T-helper 2 cell treated with Interferon-gamma antibody and Interleukin-4, amounts not matched to agents 5 μg/mL and 100 μg/mL, for 36 hours (primary cell): ENCODE measurements at regions not wholly inside any gene's neighbourhood (a gene's known extent, or its start where the extent isn't known, plus 50 kb on each side); places are given as distances from the start of the nearest gene placed in this dataset.

Source experiments
- DNase-seq: peaks from one replicate; pipeline ENCODE4 v3.0.0; 2021; ENCODE audit warnings: low spot score
- H3K27ac Mint-ChIP-seq: one replicate; pipeline ENCODE4 v1.8.0; 2021; ENCODE audit warnings: mild to moderate bottlenecking, mixed read lengths
- H3K27me3 Mint-ChIP-seq: one replicate; pipeline ENCODE4 v1.8.0; 2021; ENCODE audit warnings: low read depth, mixed read lengths
- H3K36me3 Mint-ChIP-seq: one replicate; pipeline ENCODE4 v1.8.0; 2021; ENCODE audit warnings: low read depth, mixed read lengths
- H3K4me1 Mint-ChIP-seq: one replicate; pipeline ENCODE4 v1.8.0; 2021; ENCODE audit warnings: low read depth, mixed read lengths
- H3K4me3 Mint-ChIP-seq: one replicate; pipeline ENCODE4 v1.8.0; 2022; ENCODE audit warnings: mild to moderate bottlenecking, moderate library complexity, mixed read lengths
- H3K9me3 Mint-ChIP-seq: one replicate; pipeline ENCODE4 v1.8.0; 2021; ENCODE audit warnings: mixed read lengths

DNA sequence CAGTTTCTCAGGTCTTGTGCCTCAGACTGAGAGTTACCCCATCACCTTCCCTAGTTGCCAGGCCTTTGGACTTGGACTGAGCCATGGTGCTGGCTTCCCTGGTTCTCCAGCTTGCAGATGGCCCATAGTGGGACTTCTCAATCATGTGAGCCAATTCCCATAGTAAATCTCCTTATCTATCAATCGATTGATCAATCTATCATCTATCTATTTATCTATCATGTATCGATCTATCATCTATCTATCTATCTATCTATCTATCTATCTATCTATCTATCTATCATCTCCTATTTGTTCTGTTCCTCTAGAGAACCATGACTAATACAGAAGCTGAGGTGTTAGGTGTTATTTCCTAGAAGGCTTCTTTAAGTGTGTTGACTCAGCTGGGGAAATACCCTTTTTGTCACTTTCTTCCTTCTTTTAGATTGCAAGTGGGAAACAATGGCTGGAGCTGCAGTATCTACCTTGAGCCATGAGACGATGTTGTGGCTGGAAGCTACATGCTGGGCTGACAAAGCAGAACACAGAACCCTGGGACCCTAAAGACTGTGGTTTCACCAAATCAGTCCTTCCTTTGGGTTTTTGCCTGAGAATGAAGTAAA is 234.7 kb upstream of the GLI3 start:
- H3K27me3 Mint-ChIP-seq = no peaks in the 10 kb centered on the region
- H3K27ac Mint-ChIP-seq = no peak overlapping the region
- H3K36me3 Mint-ChIP-seq = no peaks in the 10 kb centered on the region
- no peaks in the 10 kb centered on the region for H3K4me1 Mint-ChIP-seq
- no peak overlapping the region for H3K4me3 Mint-ChIP-seq
- H3K9me3 Mint-ChIP-seq = peaks cover 3% of the 10 kb centered on the region
- no peak for DNase-seq

DNA sequence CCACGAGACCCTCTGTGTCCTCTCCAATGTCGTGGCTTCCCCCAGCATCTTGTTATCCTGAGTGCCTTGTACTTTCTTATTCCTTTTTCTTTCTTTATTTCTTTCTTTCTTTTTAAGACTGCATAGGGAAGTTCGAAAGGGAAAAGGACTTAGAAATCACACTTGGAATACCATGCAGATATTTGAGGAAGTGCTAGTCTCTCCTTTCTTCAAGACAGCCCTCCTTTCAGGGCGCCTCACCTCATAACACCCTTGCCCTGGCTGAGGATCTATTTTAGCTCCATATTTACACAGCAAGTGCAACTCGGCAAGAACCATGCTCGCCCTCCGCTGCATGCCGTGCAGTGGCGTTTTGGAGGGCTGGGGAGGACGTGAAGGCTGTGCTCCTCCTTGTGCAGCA is 232.3 kb upstream of the GLI3 start:
- H3K4me1 Mint-ChIP-seq = no peaks in the 10 kb centered on the region
- H3K27me3 Mint-ChIP-seq = no peaks in the 10 kb centered on the region
- H3K9me3 Mint-ChIP-seq = no peaks in the 10 kb centered on the region
- no peak for DNase-seq
- no peak overlapping the region for H3K4me3 Mint-ChIP-seq
- H3K36me3 Mint-ChIP-seq = no peaks in the 10 kb centered on the region
- no peak overlapping the region for H3K27ac Mint-ChIP-seq

DNA sequence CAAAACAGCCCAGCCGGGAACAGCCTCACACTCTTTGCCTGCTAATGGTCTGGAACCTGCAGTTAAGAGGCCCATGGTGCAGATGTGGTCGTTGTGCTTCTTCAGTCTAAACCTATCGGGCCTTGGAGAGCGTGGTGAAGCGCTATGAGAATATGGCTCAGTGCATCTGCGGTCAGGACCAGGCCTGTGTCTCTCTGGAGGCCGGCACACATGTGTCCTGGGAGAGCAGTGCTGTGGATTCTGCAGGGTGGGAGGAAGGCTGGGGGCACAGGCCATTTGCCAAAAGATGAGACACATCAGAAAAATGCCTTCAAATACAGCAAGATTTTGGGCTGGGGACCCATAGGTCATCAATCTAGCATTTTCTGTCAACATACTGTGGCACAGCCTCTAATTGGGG is 231.5 kb upstream of the GLI3 start:
- no peak for DNase-seq
- no peak overlapping the region for H3K27ac Mint-ChIP-seq
- no peaks in the 10 kb centered on the region for H3K27me3 Mint-ChIP-seq
- H3K36me3 Mint-ChIP-seq = no peaks in the 10 kb centered on the region
- H3K4me1 Mint-ChIP-seq = no peaks in the 10 kb centered on the region
- no peak overlapping the region for H3K4me3 Mint-ChIP-seq
- no peaks in the 10 kb centered on the region for H3K9me3 Mint-ChIP-seq

DNA sequence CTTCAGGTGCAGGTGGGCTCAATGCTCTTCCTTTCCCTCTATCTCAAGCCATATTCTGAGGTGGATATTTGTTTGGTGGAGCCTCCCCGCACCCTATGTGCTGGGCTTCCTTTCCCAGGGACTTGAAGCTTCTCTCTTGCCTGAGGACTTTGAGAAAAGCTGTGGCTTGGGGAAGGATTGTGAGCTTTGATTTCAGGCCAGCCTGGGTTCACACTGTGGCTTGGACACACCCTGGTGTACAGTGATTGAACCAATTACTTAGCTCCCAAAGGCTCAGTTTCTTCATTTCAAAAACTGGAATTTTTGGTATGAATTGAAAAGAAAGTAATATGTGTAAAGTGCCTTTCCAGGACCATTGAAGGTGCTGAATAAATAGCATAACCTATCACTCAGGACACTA is 224.5 kb upstream of the GLI3 start:
- Mint-ChIP-seq H3K36me3 (no peaks in the 10 kb centered on the region), H3K27ac (no peak overlapping the region), H3K4me1 (no peaks in the 10 kb centered on the region), H3K4me3 (no peak overlapping the region), H3K27me3 (no peaks in the 10 kb centered on the region), H3K9me3 (no peaks in the 10 kb centered on the region)
- no peak for DNase-seq

DNA sequence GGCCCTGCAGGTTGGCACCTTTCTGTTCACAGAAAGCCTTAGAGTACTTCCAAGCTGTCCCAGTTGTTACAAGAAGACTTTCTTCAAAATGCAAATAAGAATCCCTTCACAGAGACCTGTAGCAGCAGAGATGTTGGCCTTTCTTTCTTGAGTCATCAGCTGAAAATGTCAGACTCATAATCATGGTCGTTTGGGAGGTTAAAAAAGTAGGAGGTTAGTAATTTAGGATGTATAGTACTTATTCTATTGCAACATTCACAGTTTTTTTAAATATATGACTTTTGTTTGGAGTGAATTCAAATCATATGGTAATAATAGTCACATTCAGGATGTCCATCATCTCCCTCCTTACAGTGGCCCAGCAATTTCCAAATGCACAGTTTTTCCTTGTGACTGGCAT is 223.9 kb upstream of the GLI3 start:
- no peak for DNase-seq

DNA sequence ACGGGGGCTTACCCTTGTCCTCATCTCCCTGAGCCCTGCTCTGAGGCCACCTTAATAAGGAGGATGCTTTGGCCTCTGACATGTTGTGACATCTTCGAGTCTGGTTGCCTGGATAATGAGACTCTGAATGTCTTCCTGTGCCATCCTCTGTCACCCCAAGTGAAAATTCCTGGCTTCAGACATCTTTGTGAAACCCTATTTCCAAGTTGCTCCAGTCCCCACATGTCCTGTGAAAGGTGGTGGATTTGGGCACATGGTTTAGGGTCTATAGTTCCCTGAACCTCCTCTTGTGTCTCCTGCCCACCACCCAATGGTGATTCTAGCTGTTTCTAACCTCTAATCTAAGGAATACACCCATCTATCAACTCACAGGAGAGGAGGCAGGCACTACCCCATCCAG is 223.1 kb upstream of the GLI3 start:
- no peaks in the 10 kb centered on the region for H3K27me3 Mint-ChIP-seq
- H3K9me3 Mint-ChIP-seq = no peaks in the 10 kb centered on the region
- H3K36me3 Mint-ChIP-seq = no peaks in the 10 kb centered on the region
- H3K27ac Mint-ChIP-seq = no peak overlapping the region
- no peaks in the 10 kb centered on the region for H3K4me1 Mint-ChIP-seq
- DNase-seq = no peak
- H3K4me3 Mint-ChIP-seq = no peak overlapping the region

More for the DNA sequence above, 223.9 kb upstream of the GLI3 start:
- Mint-ChIP-seq H3K27ac (no peak overlapping the region), H3K4me3 (no peak overlapping the region), H3K9me3 (no peaks in the 10 kb centered on the region), H3K27me3 (no peaks in the 10 kb centered on the region), H3K36me3 (no peaks in the 10 kb centered on the region), H3K4me1 (no peaks in the 10 kb centered on the region)

DNA sequence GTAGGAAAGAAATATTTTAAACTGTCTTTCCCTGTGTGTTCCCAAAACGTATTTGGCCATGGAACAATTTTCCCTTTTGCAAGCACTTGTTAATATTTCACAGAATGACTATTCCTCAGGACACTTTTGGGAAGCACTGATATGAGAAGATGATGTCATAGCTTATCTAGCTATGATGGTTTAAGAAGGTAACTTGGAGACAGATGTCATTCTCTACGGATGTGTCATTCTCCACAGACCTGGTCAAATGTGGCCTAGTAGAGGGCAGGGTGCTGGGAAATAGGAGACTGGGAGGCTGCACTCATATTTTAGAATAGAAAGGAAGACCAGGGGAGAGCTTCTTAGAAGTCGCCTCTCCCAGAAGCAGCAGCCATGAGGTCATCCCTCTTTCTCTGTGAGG is 220.7 kb upstream of the GLI3 start:
- H3K36me3 Mint-ChIP-seq = no peaks in the 10 kb centered on the region
- no peaks in the 10 kb centered on the region for H3K9me3 Mint-ChIP-seq
- DNase-seq = no peak
- no peaks in the 10 kb centered on the region for H3K27me3 Mint-ChIP-seq
- no peak overlapping the region for H3K27ac Mint-ChIP-seq
- H3K4me3 Mint-ChIP-seq = no peak overlapping the region
- no peaks in the 10 kb centered on the region for H3K4me1 Mint-ChIP-seq

DNA sequence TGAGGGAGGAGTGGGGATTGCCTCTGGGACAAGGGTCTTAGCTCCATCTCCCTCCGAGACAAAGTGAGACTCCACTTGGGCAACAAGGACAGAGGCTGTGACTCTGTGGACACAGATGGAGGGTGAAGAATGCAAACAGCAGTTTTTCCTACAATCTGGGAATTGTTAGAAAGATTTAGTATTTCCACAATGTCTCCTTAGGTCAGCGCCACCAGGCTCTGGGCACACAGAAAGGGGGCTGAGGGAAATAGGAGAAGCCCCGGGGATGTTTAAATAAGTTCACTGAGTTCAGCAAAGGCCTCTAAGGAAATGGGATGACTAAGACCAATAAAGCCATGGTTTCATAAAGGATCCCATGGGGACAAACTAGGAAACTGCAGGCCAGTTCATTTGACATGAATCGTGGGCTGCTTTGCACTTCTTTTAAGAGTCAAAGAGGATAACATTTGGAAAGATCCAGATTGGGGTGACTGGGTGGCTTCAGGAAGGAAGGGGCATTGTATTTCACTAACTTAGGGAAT is 219.8 kb upstream of the GLI3 start:
- no peak for DNase-seq
- H3K36me3 Mint-ChIP-seq = no peaks in the 10 kb centered on the region
- no peaks in the 10 kb centered on the region for H3K9me3 Mint-ChIP-seq
- no peaks in the 10 kb centered on the region for H3K4me1 Mint-ChIP-seq
- H3K4me3 Mint-ChIP-seq = no peak overlapping the region
- H3K27me3 Mint-ChIP-seq = no peaks in the 10 kb centered on the region
- H3K27ac Mint-ChIP-seq = no peak overlapping the region

DNA sequence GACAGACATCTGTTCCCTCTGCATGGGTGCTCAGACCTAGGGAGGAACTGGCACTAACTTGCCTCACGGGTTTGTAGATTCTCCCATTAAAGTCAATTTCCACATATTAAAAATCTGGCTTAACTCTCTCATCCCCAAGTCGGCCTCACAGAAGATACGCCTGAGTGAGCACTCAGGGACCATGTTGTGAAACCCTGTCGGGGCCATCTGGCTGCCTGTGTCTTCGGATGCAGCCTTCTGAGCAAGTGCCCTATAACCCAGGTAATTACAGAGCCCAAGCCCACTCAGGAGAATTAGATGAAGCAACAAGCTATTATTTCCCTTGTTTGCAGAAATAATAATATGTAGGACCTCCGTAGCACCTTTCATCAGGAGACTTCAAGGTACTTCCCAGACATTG is 219.3 kb upstream of the GLI3 start:
- no peak overlapping the region for H3K4me3 Mint-ChIP-seq
- H3K9me3 Mint-ChIP-seq = no peaks in the 10 kb centered on the region
- H3K27me3 Mint-ChIP-seq = no peaks in the 10 kb centered on the region
- no peaks in the 10 kb centered on the region for H3K4me1 Mint-ChIP-seq
- no peak for DNase-seq
- H3K36me3 Mint-ChIP-seq = no peaks in the 10 kb centered on the region
- no peak overlapping the region for H3K27ac Mint-ChIP-seq

DNA sequence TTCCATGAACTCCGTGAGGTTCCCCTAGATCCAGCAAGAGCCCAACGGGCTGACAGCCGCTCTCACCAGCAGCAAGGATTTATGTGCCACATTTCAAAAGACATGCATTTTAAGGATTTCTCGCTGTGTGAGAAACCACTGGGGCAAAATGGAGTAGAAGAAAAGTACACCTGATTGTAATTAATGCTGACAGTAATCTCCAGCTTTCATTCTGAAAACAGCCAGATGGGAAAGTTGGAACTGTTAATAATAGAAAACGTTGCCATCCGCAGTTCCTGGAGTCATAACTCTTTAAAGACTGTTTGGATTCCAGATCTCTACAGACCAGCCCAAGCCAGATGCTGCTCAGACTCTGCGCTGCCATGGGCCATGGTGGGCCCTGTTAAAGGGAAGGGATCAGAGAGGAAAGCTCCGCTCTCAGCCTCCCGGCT is 216.9 kb upstream of the GLI3 start:
- H3K27me3 Mint-ChIP-seq = no peaks in the 10 kb centered on the region
- DNase-seq = no peak

DNA sequence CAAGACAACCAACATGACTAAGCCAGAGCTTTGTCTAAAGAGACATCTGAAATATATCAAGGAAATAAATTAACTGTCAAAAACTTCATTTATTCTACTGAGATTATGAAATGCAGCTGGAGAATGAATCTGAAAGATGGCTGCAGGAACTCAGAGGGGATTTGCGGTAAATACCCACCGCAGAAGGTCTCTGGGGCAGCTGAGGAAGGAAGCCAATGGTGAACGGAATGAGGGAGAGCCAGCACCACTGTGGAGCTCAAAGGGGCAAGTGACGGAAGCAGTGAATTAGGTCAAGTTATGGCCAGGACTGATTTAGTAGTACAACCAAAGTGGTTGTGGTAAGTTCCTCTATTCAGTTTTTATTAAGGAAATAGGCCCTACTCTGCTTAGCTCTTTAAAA is 215.3 kb upstream of the GLI3 start:
- H3K27ac Mint-ChIP-seq = no peak overlapping the region
- DNase-seq = no peak
- no peak overlapping the region for H3K4me3 Mint-ChIP-seq
- no peaks in the 10 kb centered on the region for H3K27me3 Mint-ChIP-seq
- H3K9me3 Mint-ChIP-seq = no peaks in the 10 kb centered on the region
- H3K4me1 Mint-ChIP-seq = no peaks in the 10 kb centered on the region
- H3K36me3 Mint-ChIP-seq = no peaks in the 10 kb centered on the region

More for the DNA sequence above, 216.9 kb upstream of the GLI3 start:
- Mint-ChIP-seq H3K36me3 (no peaks in the 10 kb centered on the region), H3K9me3 (no peaks in the 10 kb centered on the region), H3K27ac (no peak overlapping the region), H3K4me3 (no peak overlapping the region), H3K4me1 (no peaks in the 10 kb centered on the region)

DNA sequence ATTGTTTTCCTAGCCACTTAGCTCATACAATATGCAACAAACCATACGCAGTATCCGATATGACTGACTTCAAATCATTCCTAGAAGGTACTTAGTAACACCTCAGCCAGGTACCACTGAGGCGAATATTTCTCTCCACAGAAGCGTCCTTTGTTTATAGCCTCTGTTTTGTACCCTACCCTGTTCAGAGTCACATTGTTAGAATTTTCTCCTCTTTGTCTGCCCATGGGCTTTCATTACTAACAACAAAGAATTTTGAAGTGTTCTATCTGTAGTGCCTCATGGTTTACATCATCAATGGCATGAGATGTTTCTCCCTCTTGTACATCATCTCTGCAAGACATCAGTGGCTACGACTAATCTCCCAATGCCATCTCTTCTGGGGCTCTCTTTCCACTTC is 212.4 kb upstream of the GLI3 start:
- Mint-ChIP-seq H3K9me3 (peaks cover 12% of the 10 kb centered on the region), H3K27ac (no peak overlapping the region), H3K27me3 (no peaks in the 10 kb centered on the region), H3K4me3 (no peak overlapping the region), H3K36me3 (no peaks in the 10 kb centered on the region), H3K4me1 (no peaks in the 10 kb centered on the region)
- DNase-seq = no peak

DNA sequence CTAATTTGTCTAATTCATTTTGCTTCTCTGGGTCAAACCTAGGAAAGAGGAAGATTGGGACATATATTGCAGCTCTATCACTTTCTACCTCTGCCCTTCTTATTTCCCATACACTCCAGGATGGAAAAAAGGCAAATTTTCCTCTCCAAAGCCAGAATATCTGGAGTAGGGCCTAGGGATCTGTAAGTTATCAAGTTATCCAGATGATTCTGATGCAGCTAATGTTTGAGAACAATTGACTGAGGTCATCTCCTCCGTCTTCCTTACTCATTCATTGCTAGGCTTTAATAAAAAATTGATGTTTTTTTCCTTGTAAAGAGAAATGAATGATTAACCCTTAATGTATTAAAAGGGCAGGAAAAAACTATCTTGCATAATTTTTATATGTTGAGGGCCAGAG is 211.9 kb upstream of the GLI3 start:
- no peaks in the 10 kb centered on the region for H3K27me3 Mint-ChIP-seq
- H3K4me1 Mint-ChIP-seq = no peaks in the 10 kb centered on the region
- H3K4me3 Mint-ChIP-seq = no peak overlapping the region
- no peaks in the 10 kb centered on the region for H3K36me3 Mint-ChIP-seq
- no peak for DNase-seq
- H3K27ac Mint-ChIP-seq = no peak overlapping the region
- H3K9me3 Mint-ChIP-seq = peaks cover 12% of the 10 kb centered on the region

DNA sequence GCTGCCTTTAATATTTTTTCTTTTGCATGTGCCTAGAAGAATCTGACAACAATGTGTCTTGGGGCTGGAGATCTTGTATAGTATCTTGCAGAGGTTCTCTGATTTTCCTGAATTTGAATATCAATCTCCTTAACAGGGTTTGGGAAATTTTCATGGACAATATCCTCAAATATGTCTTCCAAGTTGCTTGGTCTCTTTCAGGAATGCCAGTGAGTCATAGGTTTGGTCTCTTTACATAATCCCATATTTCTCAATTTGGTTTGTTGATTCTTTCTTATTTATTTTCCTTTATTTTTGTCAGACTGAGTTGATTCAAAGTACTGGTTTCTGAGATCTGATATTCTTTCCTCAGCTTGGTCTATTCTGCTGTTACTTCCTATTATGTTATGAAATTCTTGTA is 208.7 kb upstream of the GLI3 start:
- Mint-ChIP-seq H3K27me3 (no peaks in the 10 kb centered on the region), H3K4me3 (no peak overlapping the region), H3K27ac (no peak overlapping the region), H3K9me3 (peaks cover 16% of the 10 kb centered on the region), H3K36me3 (no peaks in the 10 kb centered on the region), H3K4me1 (no peaks in the 10 kb centered on the region)
- DNase-seq = no peak

DNA sequence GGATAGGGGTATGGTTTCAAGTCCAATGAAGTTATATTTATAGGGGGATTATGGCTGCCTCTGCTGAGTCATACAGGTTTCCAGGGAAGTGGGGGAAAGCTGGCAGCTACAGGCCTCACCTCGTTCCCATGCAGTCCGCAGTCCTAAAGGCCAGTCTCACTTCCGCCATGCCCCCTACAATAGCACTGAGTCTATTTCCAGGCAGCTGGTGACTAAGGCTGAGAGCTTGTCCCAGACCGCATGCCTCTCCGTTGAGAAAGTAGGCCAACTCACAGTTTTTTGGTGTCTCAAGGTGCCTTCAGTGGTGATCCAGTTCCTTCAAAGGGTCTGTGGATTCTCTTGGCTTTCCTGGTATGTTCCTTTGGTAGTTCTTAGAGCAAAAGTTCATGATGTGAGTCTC is 203.9 kb upstream of the GLI3 start:
- Mint-ChIP-seq H3K9me3 (peaks cover 12% of the 10 kb centered on the region), H3K27ac (no peak overlapping the region), H3K4me3 (no peak overlapping the region), H3K4me1 (no peaks in the 10 kb centered on the region), H3K36me3 (no peaks in the 10 kb centered on the region), H3K27me3 (no peaks in the 10 kb centered on the region)
- no peak for DNase-seq
